ENCODE measurements at regions not wholly inside any gene's neighbourhood (a gene's known extent, or its start where the extent isn't known, plus 50 kb on each side); places are given as distances from the start of the nearest gene placed in this dataset.
"Not testable (repeated sequence)": the region's sequence is repeated elsewhere in the genome, so short reads cannot be mapped to it uniquely, and the experiment has no call there.

DNA sequence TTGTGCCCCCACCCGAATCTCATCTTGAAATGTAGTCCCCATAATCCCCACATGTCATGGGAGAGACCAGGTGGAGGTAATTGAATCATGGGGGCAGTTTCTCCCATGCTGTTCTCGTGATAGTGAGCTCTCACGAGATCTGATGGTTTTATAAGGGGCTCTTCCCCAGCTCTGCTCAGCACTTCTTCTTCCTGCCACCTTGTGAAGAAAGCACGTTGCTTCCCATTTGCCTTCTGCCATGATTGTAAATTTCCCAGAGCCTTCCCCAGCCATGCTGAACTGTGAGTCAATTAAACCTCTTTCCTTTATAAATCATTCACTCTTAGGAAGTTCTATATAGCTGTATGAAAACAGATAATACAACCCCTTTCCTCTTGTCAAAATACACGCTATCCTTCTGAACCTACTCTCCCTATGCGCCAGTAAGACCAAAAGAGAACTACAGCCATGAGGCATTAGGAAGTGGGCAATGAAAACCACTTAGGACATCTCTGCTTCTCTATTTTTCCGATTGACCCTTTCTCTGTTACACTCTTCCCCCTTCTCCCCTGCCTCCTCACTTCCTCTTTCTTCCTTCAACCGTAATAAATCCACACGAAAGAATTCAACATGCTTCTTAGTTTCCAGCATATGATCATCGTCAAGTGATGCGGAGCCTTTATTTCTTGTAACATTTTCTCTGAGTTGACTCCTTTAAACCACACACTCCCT is 101.2 kb upstream of the WDR11 start:
- DNase-seq (ENCODE audit: low read depth), result no peak

DNA sequence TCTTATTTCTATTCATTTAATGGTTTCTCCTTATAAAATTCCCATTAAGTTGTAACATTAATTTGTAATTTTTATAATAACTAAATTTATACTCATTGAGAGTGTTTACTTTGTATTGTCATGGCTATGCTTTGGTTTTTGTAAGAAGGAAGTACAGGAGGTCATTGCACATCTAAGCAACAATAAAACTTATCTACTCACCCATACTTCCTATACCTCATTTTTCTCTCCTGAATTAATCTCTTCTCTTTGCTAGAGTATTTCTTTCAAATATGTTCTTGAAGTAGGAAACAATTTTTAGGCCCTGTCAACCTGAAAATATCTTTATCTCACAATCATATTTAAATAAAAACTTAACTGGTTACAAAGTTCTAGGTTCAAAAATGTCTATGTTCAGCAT is 95.4 kb upstream of the WDR11 start:
- DNase-seq (ENCODE audit: low read depth), result no peak

DNA sequence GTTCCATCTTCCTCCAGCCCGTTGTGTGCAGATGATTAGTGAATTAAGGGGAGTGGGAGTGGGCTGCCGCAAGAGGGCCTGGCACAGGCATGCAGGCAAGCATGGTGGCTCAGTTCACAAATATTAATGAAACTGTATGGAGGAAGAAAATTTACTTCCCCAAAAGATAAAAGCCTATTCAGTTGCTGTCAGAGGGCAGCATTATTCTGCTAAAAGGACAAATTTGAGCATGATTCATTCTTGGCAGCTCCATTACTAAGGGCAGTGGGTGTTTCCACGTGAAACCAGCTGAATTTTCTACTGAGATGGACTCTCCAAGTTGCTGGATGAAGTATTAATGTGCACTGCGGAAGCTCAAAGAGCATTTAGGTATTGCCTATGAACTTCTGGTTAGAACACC is 90.9 kb upstream of the WDR11 start:
- DNase-seq (ENCODE audit: low read depth), result no peak

DNA sequence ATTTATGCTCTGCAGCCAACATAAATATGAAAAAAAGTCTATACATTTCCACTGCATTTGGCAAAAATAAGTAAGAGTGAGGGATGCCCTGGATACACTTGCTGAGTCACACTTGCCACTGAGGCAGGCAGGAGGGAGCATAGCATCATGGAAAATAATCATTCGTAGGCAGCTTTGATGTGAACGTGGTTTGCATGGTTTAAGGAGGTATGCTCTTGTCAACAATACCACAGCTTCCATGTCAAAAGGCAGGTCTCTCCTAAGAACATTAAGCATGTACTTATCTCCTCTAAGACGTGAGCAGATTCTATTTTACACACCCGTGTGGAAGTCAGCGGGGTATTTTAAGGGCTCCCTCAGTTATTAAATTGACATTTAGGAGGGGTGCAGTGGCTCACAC is 89.2 kb upstream of the WDR11 start:
- no peak for DNase-seq (ENCODE audit: low read depth)

- no peak for DNase-seq (ENCODE audit: low read depth)
Measured at GRCh38 chr10:120765226-120765803, 85.8 kb upstream of the WDR11 start.

GRCh38 chr10:120768227-120768626 is 82.9 kb upstream of the WDR11 start:
- no peak for DNase-seq (ENCODE audit: low read depth)

GRCh38 chr10:120770496-120770895 is 80.7 kb upstream of the WDR11 start:
- no peak for DNase-seq (ENCODE audit: low read depth)

GRCh38 chr10:120776442-120776841 is 74.7 kb upstream of the WDR11 start:
- no peak for DNase-seq (ENCODE audit: low read depth)

DNA sequence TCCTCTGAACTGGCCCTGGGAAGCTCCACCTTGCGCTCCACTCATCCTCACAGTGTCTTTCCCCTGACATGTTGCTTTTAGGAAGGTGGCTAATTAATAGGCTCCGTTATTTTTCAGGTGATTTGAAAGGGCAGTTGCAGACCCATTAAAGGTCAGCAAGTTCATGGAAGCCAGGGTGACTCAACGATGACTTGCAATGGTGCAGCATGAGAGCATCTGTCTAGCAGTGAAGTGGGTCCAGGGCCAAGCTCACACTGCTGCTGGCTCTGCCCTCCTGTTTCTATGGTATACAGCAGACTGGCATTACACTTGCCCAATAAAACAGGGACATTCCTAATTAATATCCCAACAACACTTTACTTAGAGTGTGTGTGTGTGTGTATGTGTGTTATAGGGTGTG is 68.8 kb upstream of the WDR11 start:
- DNase-seq (ENCODE audit: low read depth), result no peak

DNA sequence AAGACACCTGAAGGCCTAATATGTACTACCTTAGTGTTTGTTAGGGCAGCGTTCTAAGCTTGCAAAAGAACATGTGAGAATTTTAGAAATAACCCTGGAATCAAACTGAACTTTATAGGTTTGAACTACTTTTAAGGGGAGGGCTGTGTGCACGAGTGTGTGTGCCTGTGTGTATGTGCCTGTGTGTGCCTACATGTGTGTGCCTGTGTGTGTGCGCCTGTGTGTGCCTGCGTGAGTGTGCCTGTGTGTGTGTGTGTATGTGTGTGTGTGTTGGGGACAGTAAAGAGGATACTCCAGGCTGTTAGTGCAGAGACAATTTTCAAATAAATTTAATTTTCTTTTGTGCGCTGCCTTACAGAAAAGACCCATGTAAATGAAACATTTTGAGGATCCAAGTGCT is 68.1 kb upstream of the WDR11 start:
- no peak for DNase-seq (ENCODE audit: low read depth)

- no peak for DNase-seq (ENCODE audit: low read depth)
Measured at GRCh38 chr10:120783867-120784266, 67.3 kb upstream of the WDR11 start.

- no peak for DNase-seq (ENCODE audit: low read depth)
Measured at GRCh38 chr10:120788771-120789170, 62.4 kb upstream of the WDR11 start.

DNA sequence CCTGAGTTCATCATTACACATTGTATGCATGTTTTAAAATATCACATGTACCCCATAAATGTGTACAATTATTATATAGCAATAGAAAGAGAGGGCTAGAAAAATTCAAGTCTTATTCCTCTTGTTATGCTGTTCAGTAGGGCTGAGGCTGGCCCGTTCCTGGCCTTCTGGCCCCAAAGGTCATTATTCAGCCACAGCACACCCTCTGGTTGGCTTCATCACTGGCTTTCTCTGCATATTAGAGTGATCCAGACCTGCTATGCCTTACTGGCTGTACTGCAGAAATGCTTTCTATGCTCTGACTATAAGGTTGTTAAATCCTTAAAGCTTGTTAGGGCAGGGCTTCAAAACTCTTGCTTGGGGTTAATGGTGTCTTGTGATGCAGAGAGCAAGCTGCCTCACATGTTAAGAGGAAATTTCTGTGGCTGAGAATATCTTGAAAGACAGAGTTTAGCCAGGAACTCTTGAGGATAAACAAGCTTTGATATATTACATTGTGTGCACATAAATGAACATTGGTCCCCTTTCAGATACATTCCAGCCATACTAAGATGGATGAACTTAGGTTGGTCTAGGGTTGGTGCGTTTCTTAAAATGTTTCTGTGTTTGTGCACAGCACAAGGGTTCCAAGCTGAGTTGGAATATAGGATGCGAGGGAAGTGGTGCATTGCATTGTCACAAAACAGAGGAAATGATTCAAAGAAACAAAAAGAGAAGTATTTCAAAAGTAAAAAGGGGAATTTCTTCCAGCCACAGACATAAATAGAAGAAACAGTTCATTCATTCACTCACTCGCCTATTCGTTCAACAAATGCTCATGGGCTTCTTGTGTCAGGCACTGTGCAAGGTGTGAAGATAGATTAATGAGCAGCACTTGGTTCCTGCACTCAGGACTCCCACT is 61.6 kb upstream of the WDR11 start:
- no peak for DNase-seq (ENCODE audit: low read depth)

DNA sequence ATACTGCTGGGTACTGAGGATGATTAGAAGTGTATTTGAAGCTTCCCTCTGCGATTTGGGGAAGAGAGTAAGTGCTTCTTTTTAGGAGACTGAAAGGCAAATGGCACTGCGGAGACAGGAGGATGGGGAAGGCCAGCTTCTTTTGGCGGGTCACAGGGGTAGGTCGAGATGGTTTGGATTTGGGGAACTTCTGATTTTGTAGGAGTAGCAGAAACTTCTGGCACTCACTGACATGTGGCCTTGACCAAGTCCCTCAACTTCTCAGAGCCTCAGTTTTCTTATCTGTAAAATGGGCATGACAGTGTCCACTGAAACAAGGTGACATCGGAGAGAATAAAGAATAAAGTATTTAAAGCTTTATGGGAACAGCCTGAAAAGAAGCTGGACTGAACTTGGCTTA is 59.8 kb upstream of the WDR11 start:
- no peak for DNase-seq (ENCODE audit: low read depth)

DNA sequence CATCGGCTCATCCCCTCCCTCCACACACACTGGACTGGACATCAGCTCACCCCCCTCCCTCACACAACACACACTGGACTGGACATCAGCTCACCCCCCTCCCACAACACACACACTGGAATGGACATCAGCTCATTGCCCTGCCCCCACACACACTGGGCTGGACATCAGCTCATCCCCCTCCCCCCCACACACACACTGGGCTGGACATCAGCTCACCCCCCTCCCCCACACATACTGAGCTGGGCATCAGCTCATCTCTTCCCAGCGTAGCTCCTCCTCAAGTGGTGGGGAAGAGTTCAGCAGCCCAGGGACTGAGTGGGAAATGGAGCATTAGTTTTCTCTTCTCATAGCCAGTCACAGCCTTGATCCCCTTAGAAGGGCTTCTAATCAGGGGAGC is 58.1 kb upstream of the WDR11 start:
- no peak for DNase-seq (ENCODE audit: low read depth)

DNA sequence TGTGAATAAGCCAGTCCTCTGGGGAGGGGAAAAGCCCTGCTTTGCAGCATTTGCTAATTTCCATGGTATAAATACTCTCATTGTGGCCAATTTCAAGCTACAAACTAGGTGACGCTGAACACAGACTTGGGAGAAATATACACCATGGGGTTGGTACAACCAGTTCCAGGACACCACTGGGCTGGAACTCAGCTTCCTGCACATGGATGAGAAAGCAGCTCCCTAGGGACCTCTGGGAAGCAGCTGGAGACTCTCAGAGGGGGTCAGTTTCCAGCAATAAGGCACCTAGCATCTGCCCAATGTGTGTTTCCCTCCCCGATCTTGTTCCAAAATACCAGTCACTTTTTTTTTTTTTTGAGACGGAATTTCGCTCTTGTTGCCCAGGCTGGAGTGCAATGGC is 56.8 kb upstream of the WDR11 start:
- DNase-seq (ENCODE audit: low read depth), result no peak

DNA sequence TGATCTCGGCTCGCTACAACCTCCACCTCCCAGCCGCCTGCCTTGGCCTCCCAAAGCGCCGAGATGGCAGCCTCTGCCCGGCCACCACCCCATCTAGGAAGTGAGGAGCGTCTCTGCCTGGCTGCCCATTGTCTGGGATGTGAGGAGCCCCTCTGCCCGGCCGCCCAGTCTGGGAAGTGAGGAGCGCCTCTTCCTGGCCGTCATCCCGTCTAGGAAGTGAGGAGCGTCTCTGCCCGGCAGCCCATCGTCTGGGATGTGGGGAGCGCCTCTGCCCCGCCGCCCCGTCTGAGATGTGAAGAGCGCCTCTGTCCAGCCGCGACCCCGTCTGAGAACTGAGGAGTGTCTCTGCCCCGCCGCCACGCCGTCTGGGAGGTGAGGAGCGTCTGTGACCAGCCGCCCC is 52.9 kb upstream of the WDR11 start:
- not testable (repeated sequence) for DNase-seq (ENCODE audit: low read depth)

- DNase-seq (ENCODE audit: low read depth), result no peak
Measured at GRCh38 chr10:120799849-120800248, 51.3 kb upstream of the WDR11 start.

- no peak for DNase-seq (ENCODE audit: low read depth)
Measured at GRCh38 chr10:120800528-120801323, 50.4 kb upstream of the WDR11 start.

Data from renal cortical epithelial cell (primary cell).